IMR-90 (cell line): ENCODE measurements at regions not wholly inside any gene's neighbourhood (a gene's known extent, or its start where the extent isn't known, plus 50 kb on each side); places are given as distances from the start of the nearest gene placed in this dataset.

Source experiments
- ATAC-seq: fragments of 200-7000 bp; cut with Tn5 transposase; 2 replicates; pipeline ENCODE4 v1.9.1; 2020; ENCODE audit warnings: low read depth, mild to moderate bottlenecking, moderate library complexity
- BruUV-seq: library from RNA; stranded (reverse); fragments of 400-500 nt; replicated peaks from 2 replicates; lab custom pipeline; 2021; lab: Mats Ljungman, UMichigan
- CTCF ChIA-PET: fragments of 300-600 bp; formaldehyde crosslinking; extraction: SDS; loops from one replicate; lab custom pipeline; 2021; ENCODE audit warnings: antibody characterized with exemption; lab: Yijun Ruan, JAX
- POLR2A ChIA-PET: fragments of 300-600 bp; sonication (Branson Sonifier 250); formaldehyde crosslinking; loops from one replicate; lab custom pipeline; 2022; ENCODE audit warnings: antibody characterized with exemption; ENCODE audit not compliant: unreplicated experiment; lab: Charles Lee
- DNase-seq: peaks from one replicate; pipeline ENCODE4 v3.0.0; 2013
- H2AFZ ChIP-seq: replicated peaks from 2 replicates; pipeline ENCODE3; 2013; ENCODE audit warnings: low read length, mild to moderate bottlenecking; ENCODE audit not compliant: poor library complexity
- H2AK5ac ChIP-seq: 2 replicates; pipeline ENCODE4 v1.6.1; 2013; ENCODE audit warnings: low read depth, low read length, inconsistent platforms
- H2AK9ac ChIP-seq: replicated peaks from 2 replicates; pipeline ENCODE3; 2013; ENCODE audit warnings: mild to moderate bottlenecking, low read depth, low read length, moderate library complexity; ENCODE audit not compliant: poor library complexity
- H2BK120ac ChIP-seq: 2 replicates; pipeline ENCODE4 v1.6.1; 2013; ENCODE audit warnings: low read depth, low read length, inconsistent platforms
- H2BK15ac ChIP-seq: 3 replicates; pipeline ENCODE4 v1.6.1; 2013; ENCODE audit warnings: low read depth, low read length, inconsistent platforms
- H2BK20ac ChIP-seq: 2 replicates; pipeline ENCODE4 v1.6.1; 2013; ENCODE audit warnings: low read depth, mild to moderate bottlenecking, inconsistent platforms, low read length, moderate library complexity
- H2BK5ac ChIP-seq: 2 replicates; pipeline ENCODE4 v1.6.1; 2013; ENCODE audit warnings: mild to moderate bottlenecking, low read depth, low read length, inconsistent platforms; ENCODE audit not compliant: poor library complexity, severe bottlenecking
- H3K14ac ChIP-seq: replicated peaks from 2 replicates; pipeline ENCODE4 v1.6.1; 2013; ENCODE audit warnings: low read depth, low read length, inconsistent platforms
- H3K18ac ChIP-seq: 2 replicates; pipeline ENCODE4 v1.6.1; 2013; ENCODE audit warnings: low read depth, low read length, control low read depth
- H3K23ac ChIP-seq: 2 replicates; pipeline ENCODE4 v1.6.1; 2013; ENCODE audit warnings: low read depth, low read length, inconsistent platforms
- H3K27ac ChIP-seq: 2 replicates; pipeline ENCODE4 v1.5.1; 2013; ENCODE audit warnings: mild to moderate bottlenecking, control low read depth, low read length; ENCODE audit not compliant: insufficient read depth
- H3K27me3 ChIP-seq: 2 replicates; pipeline ENCODE4 v1.6.1; 2013; ENCODE audit warnings: low read length; ENCODE audit not compliant: control insufficient read depth, insufficient read depth
- H3K36me3 ChIP-seq: 2 replicates; pipeline ENCODE4 v1.6.1; 2013; ENCODE audit warnings: low read length, mixed read lengths; ENCODE audit not compliant: control insufficient read depth, insufficient read depth
- H3K4ac ChIP-seq: 2 replicates; pipeline ENCODE4 v1.6.1; 2013; ENCODE audit warnings: low read depth, low read length, inconsistent platforms
- H3K4me1 ChIP-seq: 2 replicates; pipeline ENCODE4 v1.6.1; 2013; ENCODE audit warnings: low read length, mixed read lengths; ENCODE audit not compliant: control insufficient read depth, insufficient read depth
- H3K4me2 ChIP-seq: 2 replicates; pipeline ENCODE4 v1.6.1; 2013; ENCODE audit warnings: low read depth, mild to moderate bottlenecking, control low read depth, low read length, moderate library complexity
- H3K4me3 ChIP-seq: 2 replicates; pipeline ENCODE4 v1.5.1; 2013; ENCODE audit warnings: low read depth, mild to moderate bottlenecking, control low read depth, low read length, moderate library complexity; ENCODE audit not compliant: insufficient read depth
- H3K56ac ChIP-seq: 2 replicates; pipeline ENCODE4 v1.6.1; 2013; ENCODE audit warnings: low read length, inconsistent platforms; ENCODE audit not compliant: insufficient read depth; ENCODE audit errors: extremely low read depth
- H3K79me1 ChIP-seq, 2 experiments: 2 replicates each; pipeline ENCODE4 v1.6.1; 2013; ENCODE audit warnings: low read length in 2 of 2, inconsistent platforms in 1 of 2, low read depth in 1 of 2
- H3K9ac ChIP-seq: 2 replicates; pipeline ENCODE4 v1.6.1; 2013; ENCODE audit warnings: low read depth, low read length, control low read depth
- H3K9me1 ChIP-seq: 2 replicates; pipeline ENCODE4 v1.6.1; 2013; ENCODE audit warnings: low read length, inconsistent platforms; ENCODE audit not compliant: insufficient read depth
- H3K9me3 ChIP-seq: 2 replicates; pipeline ENCODE4 v1.6.1; 2013; ENCODE audit warnings: low read length; ENCODE audit not compliant: control insufficient read depth, insufficient read depth
- H4K20me1 ChIP-seq: 2 replicates; pipeline ENCODE4 v1.6.1; 2013; ENCODE audit warnings: low read length, inconsistent platforms; ENCODE audit not compliant: insufficient read depth
- H4K5ac ChIP-seq: 2 replicates; pipeline ENCODE4 v1.6.1; 2013; ENCODE audit warnings: mild to moderate bottlenecking, low read depth, low read length, control low read depth
- H4K8ac ChIP-seq, 2 experiments: 2 replicates each; pipeline ENCODE4 v1.6.1; 2013; ENCODE audit warnings: low read depth in 2 of 2, low read length in 2 of 2, control low read depth in 1 of 2, inconsistent platforms in 1 of 2
- H4K91ac ChIP-seq: 2 replicates; pipeline ENCODE4 v1.6.1; 2013; ENCODE audit warnings: low read depth, low read length, inconsistent platforms; ENCODE audit not compliant: insufficient read depth
- CEBPB ChIP-seq: IDR thresholded peaks from 2 replicates; pipeline ENCODE4 v1.6.1; 2012; ENCODE audit warnings: low read depth, low read length, improper control_type of control experiment
- CTCF ChIP-seq: conservative IDR thresholded peaks from 2 replicates; pipeline ENCODE4 v1.5.1; 2012; ENCODE audit warnings: mild to moderate bottlenecking, low read depth, low read length, improper control_type of control experiment
- FOS ChIP-seq: fragments of 150-350 bp; IDR thresholded peaks from 2 replicates; pipeline ENCODE4 v1.6.1; 2016; ENCODE audit warnings: low read depth, low read length
- MAFK ChIP-seq: IDR thresholded peaks from 2 replicates; pipeline ENCODE4 v1.6.1; 2012; ENCODE audit warnings: low read depth, low read length, improper control_type of control experiment
- MXI1 ChIP-seq: IDR thresholded peaks from 2 replicates; pipeline ENCODE4 v1.6.1; 2012; ENCODE audit warnings: low read depth, mild to moderate bottlenecking, low read length, moderate library complexity, borderline replicate concordance
- POLR2A ChIP-seq: IDR thresholded peaks from 2 replicates; pipeline ENCODE4 v1.6.1; 2012; ENCODE audit warnings: mild to moderate bottlenecking, low read depth, low read length
- RAD21 ChIP-seq: IDR thresholded peaks from 2 replicates; pipeline ENCODE4 v1.6.1; 2012; ENCODE audit warnings: low read length, improper control_type of control experiment
- RCOR1 ChIP-seq: IDR thresholded peaks from 2 replicates; pipeline ENCODE4 v1.6.1; 2012; ENCODE audit warnings: mild to moderate bottlenecking, low read length, improper control_type of control experiment; ENCODE audit not compliant: insufficient replicate concordance
- WGBS, 2 experiments: methylation state at CpG; one replicate each; pipeline versions ENCODE4 v1.1.5 to v1.1.7; 2013; ENCODE audit warnings: missing lambda C conversion rate in 2 of 2; ENCODE audit not compliant: insufficient read length in 1 of 2; ENCODE audit errors: extremely low coverage in 2 of 2; 5-methylcytosine and 5-hydroxymethylcytosine counted together
- dilution Hi-C: fragments of 300-500 bp; cut with HindIII; formaldehyde crosslinking; loops from one replicate; pipeline ENCODE4 v1.14.3; 2018; ENCODE audit warnings: low sequenced_read_pairs; ENCODE audit not compliant: unreplicated experiment
- in situ Hi-C: fragments of 300-500 bp; cut with MboI; formaldehyde crosslinking; loops from 3 replicates; pipeline ENCODE4 v1.14.3; 2019; ENCODE audit warnings: low sequenced_read_pairs, inconsistent platforms, mixed read lengths
- intact Hi-C: fragments of 100-400 bp; cut with micrococcal nuclease; formaldehyde crosslinking; loops from 2 replicates; pipeline ENCODE4 v1.10.0; 2022

- DNase-seq (no peak), ATAC-seq (no peak)
- dilution Hi-C loops = no loop called here
- Histone ChIP-seq H3K36me3 (no peaks in the 10 kb centered on the region), H3K79me1 (no peaks in the 10 kb centered on the region), H4K5ac (no peak overlapping the region), H2BK120ac (no peak overlapping the region), H4K20me1 (no peaks in the 10 kb centered on the region), H4K8ac (no peak overlapping the region), H3K14ac (no peak overlapping the region), H2BK15ac (no peak overlapping the region), H3K4me1 (no peaks in the 10 kb centered on the region), H2AFZ (no peak overlapping the region), H2BK5ac (no peak overlapping the region), H3K4ac (no peak overlapping the region), H3K27ac (no peak overlapping the region), H3K9me1 (no peaks in the 10 kb centered on the region), H3K56ac (no peak overlapping the region), H3K9ac (no peak overlapping the region), H2AK9ac (no peak overlapping the region), H3K4me2 (no peak overlapping the region), H2BK20ac (no peak overlapping the region), H3K9me3 (no peaks in the 10 kb centered on the region; the same call in 1 of the 2 replicates), H3K27me3 (no peaks in the 10 kb centered on the region), H3K4me3 (no peak overlapping the region), H4K91ac (no peak overlapping the region), H2AK5ac (no peak overlapping the region), H3K18ac (no peak overlapping the region), H3K23ac (no peak overlapping the region)
- POLR2A ChIA-PET = no interaction called here
- no TSS peak for BruUV-seq
- TF ChIP-seq CEBPB = no peak
- no peak for TF ChIP-seq RCOR1
- TF ChIP-seq CTCF = no peak
- TF ChIP-seq POLR2A = no peak
- no peak for TF ChIP-seq RAD21
- no peak for TF ChIP-seq MAFK
- no peak for TF ChIP-seq MXI1
- no peak for TF ChIP-seq FOS
- in situ Hi-C loops = no loop called here
- intact Hi-C loops = no loop called here
- CTCF ChIA-PET = no interaction called here
- WGBS, 2 experiments = no CpG with 5 or more reads among the region's 1 CpG
These were observed 195.7 kb downstream of the OXSM start for GRCh38 chr3:25985621-25986020.
